NT2/D1 (cell line): ENCODE measurements at regions not wholly inside any gene's neighbourhood (a gene's known extent, or its start where the extent isn't known, plus 50 kb on each side); places are given as distances from the start of the nearest gene placed in this dataset.

Experiments used
- SUZ12 ChIP-seq: IDR thresholded peaks from 2 replicates; pipeline ENCODE4 v1.6.1; 2011; ENCODE audit not compliant: insufficient read length, insufficient read depth; ENCODE audit errors: extremely low read depth
- YY1 ChIP-seq: IDR thresholded peaks from 2 replicates; pipeline ENCODE4 v1.6.1; 2011; ENCODE audit not compliant: insufficient read length, insufficient read depth
- ZNF274 ChIP-seq: IDR thresholded peaks from 2 replicates; pipeline ENCODE4 v1.6.1; 2011; ENCODE audit warnings: mild to moderate bottlenecking, low read depth, low read length

- TF ChIP-seq ZNF274 (no peak), YY1 (no peak), SUZ12 (no peak)
These were observed 120.1 kb downstream of the LRRN1 start for GRCh38 chr3:3919316-3919715.
